ENCODE measurements at regions not wholly inside any gene's neighbourhood (a gene's known extent, or its start where the extent isn't known, plus 50 kb on each side); places are given as distances from the start of the nearest gene placed in this dataset.

DNA sequence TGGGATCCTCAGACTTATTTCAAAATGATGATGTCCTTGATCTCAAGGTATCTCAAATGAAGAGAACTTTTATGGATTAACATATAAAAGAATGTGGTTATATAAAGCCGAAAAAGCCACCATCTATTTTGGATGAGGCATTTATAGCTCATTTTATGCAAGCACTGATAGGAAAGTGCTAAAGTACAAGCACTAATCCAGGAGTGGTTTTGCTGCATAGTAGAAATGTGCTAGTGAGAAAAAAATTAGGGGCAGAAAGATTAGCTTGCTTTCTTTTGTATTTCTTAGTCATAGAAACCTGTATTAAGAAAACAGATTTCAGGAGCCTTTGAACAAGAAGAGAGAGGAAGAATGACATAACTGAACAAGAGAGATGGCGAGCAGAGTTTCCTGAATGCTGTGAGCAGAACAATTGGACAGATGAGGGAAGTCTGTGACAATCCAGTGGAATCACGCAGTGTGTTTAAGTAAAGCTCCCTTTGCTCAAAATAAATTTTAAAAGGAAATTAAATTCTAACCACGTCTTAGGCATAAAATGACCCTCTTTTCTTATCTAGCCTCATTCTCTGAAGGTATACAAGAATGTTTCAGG, 238.2 kb upstream of the NOVA1 start:
- no peaks in the 10 kb centered on the region for H3K27me3 ChIP-seq (replicated peaks in 2 of 5; ENCODE audit: control insufficient read depth in 4 of 5, insufficient read depth in 5 of 5, low read length in 4 of 5)
- H3K36me3 ChIP-seq (ENCODE audit: control insufficient read depth in 4 of 4, insufficient read depth in 4 of 4, low read length in 3 of 4) = no peaks in the 10 kb centered on the region
- WGBS (ENCODE audit: insufficient coverage) = 40% methylated on average over 4 of the region's 4 CpGs
- ChIA-PET CTCF (interaction anchor here (0.9 kb wide), 1 partner anchor 15 kb away, joined by 3 read pairs; no protein-coding TSS in a partner anchor), POLR2A (no interaction called here)
- H3K4me1 ChIP-seq (ENCODE audit: control extremely low read depth in 1 of 4, control insufficient read depth in 4 of 4, insufficient read depth in 4 of 4, low read length in 3 of 4) = no peaks in the 10 kb centered on the region
- H3K27ac ChIP-seq (ENCODE audit: insufficient read depth in 1 of 2, low read depth in 1 of 2, low read length in 2 of 2, poor library complexity in 1 of 2, severe bottlenecking in 2 of 2) = no peak overlapping the region
- H3K4me3 ChIP-seq (ENCODE audit: control insufficient read depth in 1 of 7, extremely low read depth in 1 of 7, insufficient read depth in 4 of 7, low read depth in 2 of 7, low read length in 6 of 7) = no peak overlapping the region
- no peaks in the 10 kb centered on the region for H3K9me3 ChIP-seq (ENCODE audit: control extremely low read depth in 1 of 5, control insufficient read depth in 4 of 5, insufficient read depth in 2 of 5, low read depth in 1 of 5, low read length in 4 of 5)
- no peak for DNase-seq

DNA sequence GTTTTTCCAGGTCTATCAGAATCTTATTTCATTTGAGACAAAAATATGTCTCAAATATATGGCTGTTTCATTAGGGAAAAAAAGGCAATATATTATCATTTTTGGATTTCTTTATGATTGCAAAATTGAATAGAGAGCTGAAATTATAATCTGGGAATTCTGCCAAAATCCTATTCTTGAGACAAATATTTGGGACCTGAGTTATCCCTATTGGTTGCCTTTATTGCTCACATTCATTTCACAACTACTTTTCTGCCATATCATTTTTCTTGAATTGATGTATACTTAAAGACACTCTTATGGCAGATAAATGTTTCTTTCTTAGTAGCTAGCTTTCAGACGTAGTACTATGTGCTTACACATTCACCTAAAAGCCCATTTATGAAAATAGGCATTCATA, 241.6 kb upstream of the NOVA1 start:
- no CpG with 5 or more reads among the region's 1 CpG for WGBS (ENCODE audit: insufficient coverage)
- ChIA-PET CTCF (no interaction called here), POLR2A (no interaction called here)
- no peak for DNase-seq
- no peaks in the 10 kb centered on the region for H3K36me3 ChIP-seq (ENCODE audit: control insufficient read depth in 4 of 4, insufficient read depth in 4 of 4, low read length in 3 of 4)
- no peak overlapping the region for H3K4me3 ChIP-seq (ENCODE audit: control insufficient read depth in 1 of 7, extremely low read depth in 1 of 7, insufficient read depth in 4 of 7, low read depth in 2 of 7, low read length in 6 of 7)
- H3K4me1 ChIP-seq (ENCODE audit: control extremely low read depth in 1 of 4, control insufficient read depth in 4 of 4, insufficient read depth in 4 of 4, low read length in 3 of 4) = no peaks in the 10 kb centered on the region
- no peak overlapping the region for H3K27ac ChIP-seq (ENCODE audit: insufficient read depth in 1 of 2, low read depth in 1 of 2, low read length in 2 of 2, poor library complexity in 1 of 2, severe bottlenecking in 2 of 2)
- H3K27me3 ChIP-seq (replicated peaks in 2 of 5; ENCODE audit: control insufficient read depth in 4 of 5, insufficient read depth in 5 of 5, low read length in 4 of 5) = no peaks in the 10 kb centered on the region
- no peaks in the 10 kb centered on the region for H3K9me3 ChIP-seq (ENCODE audit: control extremely low read depth in 1 of 5, control insufficient read depth in 4 of 5, insufficient read depth in 2 of 5, low read depth in 1 of 5, low read length in 4 of 5)

DNA sequence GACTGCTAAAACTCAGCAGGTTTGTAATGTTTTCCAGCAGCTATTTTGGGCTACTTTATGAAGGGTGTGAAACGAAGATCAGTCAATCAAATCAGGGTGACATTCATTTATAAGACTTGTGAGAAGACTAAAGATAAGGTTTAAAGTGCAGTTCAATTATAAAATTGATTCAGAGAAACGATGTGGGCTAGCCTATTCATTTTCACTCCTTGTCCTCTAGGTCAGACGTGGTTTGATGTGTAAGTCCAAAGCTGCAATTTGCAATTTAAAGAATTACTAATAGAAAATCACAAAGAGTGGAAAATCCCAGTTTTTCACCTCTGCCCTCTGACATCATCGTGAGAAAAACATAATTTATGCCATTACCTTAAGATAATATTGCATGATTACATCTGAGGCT, 243.5 kb upstream of the NOVA1 start:
- 73% methylated on average over 2 of the region's 4 CpGs for WGBS (ENCODE audit: insufficient coverage)
- ChIA-PET CTCF (no interaction called here), POLR2A (no interaction called here)
- H3K4me1 ChIP-seq (ENCODE audit: control extremely low read depth in 1 of 4, control insufficient read depth in 4 of 4, insufficient read depth in 4 of 4, low read length in 3 of 4) = no peaks in the 10 kb centered on the region
- H3K27ac ChIP-seq (ENCODE audit: insufficient read depth in 1 of 2, low read depth in 1 of 2, low read length in 2 of 2, poor library complexity in 1 of 2, severe bottlenecking in 2 of 2) = no peak overlapping the region
- no peaks in the 10 kb centered on the region for H3K27me3 ChIP-seq (replicated peaks in 2 of 5; ENCODE audit: control insufficient read depth in 4 of 5, insufficient read depth in 5 of 5, low read length in 4 of 5)
- DNase-seq = no peak
- no peaks in the 10 kb centered on the region for H3K36me3 ChIP-seq (ENCODE audit: control insufficient read depth in 4 of 4, insufficient read depth in 4 of 4, low read length in 3 of 4)
- H3K9me3 ChIP-seq (ENCODE audit: control extremely low read depth in 1 of 5, control insufficient read depth in 4 of 5, insufficient read depth in 2 of 5, low read depth in 1 of 5, low read length in 4 of 5) = no peaks in the 10 kb centered on the region
- no peak overlapping the region for H3K4me3 ChIP-seq (ENCODE audit: control insufficient read depth in 1 of 7, extremely low read depth in 1 of 7, insufficient read depth in 4 of 7, low read depth in 2 of 7, low read length in 6 of 7)

DNA sequence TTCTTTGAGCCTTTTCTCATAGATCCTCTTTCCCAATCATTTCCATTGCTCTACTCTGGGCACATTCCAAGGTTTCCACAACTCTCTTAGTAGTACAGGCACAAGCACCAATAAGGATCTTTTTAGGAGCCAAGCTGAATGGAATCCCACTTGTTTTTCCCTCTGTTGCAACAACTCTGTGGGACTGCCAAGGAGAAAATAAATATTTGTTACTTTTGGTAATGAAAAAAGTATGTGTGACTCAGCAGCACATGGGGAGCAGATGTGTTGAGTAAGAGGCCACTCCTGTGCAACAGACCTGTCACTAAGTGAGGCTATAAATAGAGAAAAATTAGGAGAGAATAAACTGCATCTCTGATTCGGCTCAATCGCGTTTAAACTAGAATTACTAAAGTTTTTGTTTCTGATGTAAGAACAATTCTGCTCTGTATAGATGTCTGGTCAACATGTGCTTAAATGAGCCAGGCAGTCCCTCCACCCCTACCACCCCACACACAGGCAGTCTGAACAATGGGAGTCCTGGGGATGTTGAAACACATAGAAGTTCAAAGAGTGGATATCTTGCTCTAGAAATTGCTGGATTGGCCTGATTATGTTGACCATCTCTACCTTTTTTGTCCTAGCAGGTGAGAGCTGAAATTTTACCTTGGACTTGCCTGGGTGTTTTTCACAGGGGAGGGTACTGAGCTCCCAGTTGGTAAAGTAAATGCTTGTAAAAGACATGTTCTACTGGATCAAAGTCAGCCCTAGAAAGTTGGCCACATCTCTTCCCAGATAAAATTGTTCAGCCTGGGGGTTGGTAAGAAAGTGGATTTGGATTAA, 244.3 kb upstream of the NOVA1 start:
- CTCF ChIA-PET = interaction anchor here (0.6 kb wide), 1 partner anchor 13 kb away, joined by 3 read pairs; no protein-coding TSS in a partner anchor
- H3K9me3 ChIP-seq (ENCODE audit: control extremely low read depth in 1 of 5, control insufficient read depth in 4 of 5, insufficient read depth in 2 of 5, low read depth in 1 of 5, low read length in 4 of 5) = no peaks in the 10 kb centered on the region
- no peaks in the 10 kb centered on the region for H3K4me1 ChIP-seq (ENCODE audit: control extremely low read depth in 1 of 4, control insufficient read depth in 4 of 4, insufficient read depth in 4 of 4, low read length in 3 of 4)
- no peak for DNase-seq
- POLR2A ChIA-PET = no interaction called here
- H3K27ac ChIP-seq (ENCODE audit: insufficient read depth in 1 of 2, low read depth in 1 of 2, low read length in 2 of 2, poor library complexity in 1 of 2, severe bottlenecking in 2 of 2) = no peak overlapping the region
- 100% methylated on average over 1 of the region's 3 CpGs for WGBS (ENCODE audit: insufficient coverage)
- no peaks in the 10 kb centered on the region for H3K27me3 ChIP-seq (replicated peaks in 2 of 5; ENCODE audit: control insufficient read depth in 4 of 5, insufficient read depth in 5 of 5, low read length in 4 of 5)
- no peaks in the 10 kb centered on the region for H3K36me3 ChIP-seq (ENCODE audit: control insufficient read depth in 4 of 4, insufficient read depth in 4 of 4, low read length in 3 of 4)
- H3K4me3 ChIP-seq (ENCODE audit: control insufficient read depth in 1 of 7, extremely low read depth in 1 of 7, insufficient read depth in 4 of 7, low read depth in 2 of 7, low read length in 6 of 7) = no peak overlapping the region

DNA sequence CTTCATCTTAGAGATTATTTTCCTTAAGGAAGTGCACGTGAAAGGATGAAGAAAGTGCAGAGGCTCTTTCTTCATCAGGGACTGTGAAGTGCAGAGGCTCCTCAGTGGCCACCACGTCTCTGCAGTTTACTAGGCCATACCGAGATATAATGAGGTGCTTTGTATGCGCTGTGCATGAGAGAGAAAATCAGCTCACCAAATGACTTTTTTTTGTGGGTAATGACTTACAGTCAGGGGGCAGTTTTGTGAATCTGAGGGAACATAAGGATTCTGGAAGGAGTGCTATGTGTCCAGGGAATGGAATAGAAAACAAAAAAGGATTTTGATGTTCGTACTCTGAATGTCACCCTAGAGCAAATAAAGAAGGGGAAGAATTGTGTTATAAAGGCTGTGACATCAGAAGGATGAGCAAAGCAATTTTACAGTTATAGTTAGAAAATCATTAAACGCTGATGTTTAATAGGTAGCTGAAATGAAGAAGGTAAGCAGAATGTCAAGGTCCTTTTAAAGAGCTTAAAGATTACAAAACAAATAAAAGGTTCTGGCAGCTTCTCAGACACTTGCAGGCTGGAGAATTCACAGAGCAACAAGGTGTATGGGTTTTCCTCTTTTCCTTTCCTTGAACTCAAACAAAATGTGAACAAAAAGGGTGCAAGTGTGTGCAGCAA, 247.5 kb upstream of the NOVA1 start:
- CTCF ChIA-PET = no interaction called here

DNA sequence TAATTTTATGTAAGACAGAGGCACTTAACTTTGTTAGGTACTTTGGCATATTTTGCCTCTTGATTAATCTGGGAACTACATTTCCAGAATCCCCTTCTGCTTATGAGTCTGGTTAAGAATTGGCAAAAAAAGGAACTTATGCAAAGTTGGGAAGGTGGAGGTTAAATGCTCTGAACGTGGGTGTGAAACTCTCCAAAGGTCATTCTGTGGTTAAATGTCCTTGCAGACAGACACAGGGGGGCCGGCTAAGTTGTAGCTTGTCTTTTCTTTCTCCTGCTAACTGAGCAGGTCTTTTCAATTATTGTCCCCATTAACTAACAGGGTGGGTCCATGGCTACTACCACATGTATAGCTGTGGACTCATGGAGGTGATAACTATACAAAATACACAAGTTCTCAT, 248.6 kb upstream of the NOVA1 start:
- no peak overlapping the region for H3K4me3 ChIP-seq (ENCODE audit: control insufficient read depth in 1 of 7, extremely low read depth in 1 of 7, insufficient read depth in 4 of 7, low read depth in 2 of 7, low read length in 6 of 7)
- POLR2A ChIA-PET = no interaction called here
- no peaks in the 10 kb centered on the region for H3K9me3 ChIP-seq (ENCODE audit: control extremely low read depth in 1 of 5, control insufficient read depth in 4 of 5, insufficient read depth in 2 of 5, low read depth in 1 of 5, low read length in 4 of 5)
- CTCF ChIA-PET = no interaction called here
- H3K4me1 ChIP-seq (ENCODE audit: control extremely low read depth in 1 of 4, control insufficient read depth in 4 of 4, insufficient read depth in 4 of 4, low read length in 3 of 4) = no peaks in the 10 kb centered on the region
- no peaks in the 10 kb centered on the region for H3K27me3 ChIP-seq (replicated peaks in 2 of 5; ENCODE audit: control insufficient read depth in 4 of 5, insufficient read depth in 5 of 5, low read length in 4 of 5)
- no peak overlapping the region for H3K27ac ChIP-seq (ENCODE audit: insufficient read depth in 1 of 2, low read depth in 1 of 2, low read length in 2 of 2, poor library complexity in 1 of 2, severe bottlenecking in 2 of 2)
- DNase-seq = no peak
- H3K36me3 ChIP-seq (ENCODE audit: control insufficient read depth in 4 of 4, insufficient read depth in 4 of 4, low read length in 3 of 4) = no peaks in the 10 kb centered on the region
- WGBS (ENCODE audit: insufficient coverage) = 57% methylated on average over 2 of the region's 2 CpGs

More for the DNA sequence above, 247.5 kb upstream of the NOVA1 start:
- Histone ChIP-seq H3K4me1 (ENCODE audit: control extremely low read depth in 1 of 4, control insufficient read depth in 4 of 4, insufficient read depth in 4 of 4, low read length in 3 of 4) (no peaks in the 10 kb centered on the region), H3K36me3 (ENCODE audit: control insufficient read depth in 4 of 4, insufficient read depth in 4 of 4, low read length in 3 of 4) (no peaks in the 10 kb centered on the region), H3K9me3 (ENCODE audit: control extremely low read depth in 1 of 5, control insufficient read depth in 4 of 5, insufficient read depth in 2 of 5, low read depth in 1 of 5, low read length in 4 of 5) (no peaks in the 10 kb centered on the region), H3K27ac (ENCODE audit: insufficient read depth in 1 of 2, low read depth in 1 of 2, low read length in 2 of 2, poor library complexity in 1 of 2, severe bottlenecking in 2 of 2) (no peak overlapping the region), H3K4me3 (ENCODE audit: control insufficient read depth in 1 of 7, extremely low read depth in 1 of 7, insufficient read depth in 4 of 7, low read depth in 2 of 7, low read length in 6 of 7) (no peak overlapping the region), H3K27me3 (replicated peaks in 2 of 5; ENCODE audit: control insufficient read depth in 4 of 5, insufficient read depth in 5 of 5, low read length in 4 of 5) (no peaks in the 10 kb centered on the region)
- 88% methylated on average over 6 of the region's 6 CpGs for WGBS (ENCODE audit: insufficient coverage)
- no peak for DNase-seq
- POLR2A ChIA-PET = no interaction called here

DNA sequence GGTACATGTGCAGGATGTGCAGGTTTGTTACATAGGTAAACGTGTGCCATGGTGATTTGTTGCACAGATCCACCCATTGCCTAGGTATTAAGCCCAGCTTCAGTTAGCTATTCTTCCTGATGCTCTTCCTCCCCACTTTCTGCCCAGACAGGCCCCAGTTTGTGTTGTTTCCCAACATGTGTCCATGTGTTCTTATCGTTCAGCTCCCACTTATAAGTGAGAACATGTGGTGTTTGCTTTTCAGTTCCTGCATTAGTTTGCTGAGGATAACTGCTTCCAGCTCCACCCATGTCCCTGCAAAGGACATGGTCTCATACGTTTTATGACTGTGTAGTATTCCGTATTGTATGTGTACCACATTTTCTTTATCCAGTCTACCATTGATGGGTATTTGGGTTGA, 251.7 kb upstream of the NOVA1 start:
- no peaks in the 10 kb centered on the region for H3K4me1 ChIP-seq (ENCODE audit: control extremely low read depth in 1 of 4, control insufficient read depth in 4 of 4, insufficient read depth in 4 of 4, low read length in 3 of 4)
- no peaks in the 10 kb centered on the region for H3K9me3 ChIP-seq (ENCODE audit: control extremely low read depth in 1 of 5, control insufficient read depth in 4 of 5, insufficient read depth in 2 of 5, low read depth in 1 of 5, low read length in 4 of 5)
- no peaks in the 10 kb centered on the region for H3K27me3 ChIP-seq (replicated peaks in 2 of 5; ENCODE audit: control insufficient read depth in 4 of 5, insufficient read depth in 5 of 5, low read length in 4 of 5)
- H3K4me3 ChIP-seq (ENCODE audit: control insufficient read depth in 1 of 7, extremely low read depth in 1 of 7, insufficient read depth in 4 of 7, low read depth in 2 of 7, low read length in 6 of 7) = no peak overlapping the region
- ChIA-PET POLR2A (no interaction called here), CTCF (no interaction called here)
- DNase-seq = no peak
- no CpG with 5 or more reads among the region's 4 CpGs for WGBS (ENCODE audit: insufficient coverage)
- no peaks in the 10 kb centered on the region for H3K36me3 ChIP-seq (ENCODE audit: control insufficient read depth in 4 of 4, insufficient read depth in 4 of 4, low read length in 3 of 4)
- H3K27ac ChIP-seq (ENCODE audit: insufficient read depth in 1 of 2, low read depth in 1 of 2, low read length in 2 of 2, poor library complexity in 1 of 2, severe bottlenecking in 2 of 2) = no peak overlapping the region
